Endothelial cell of umbilical vein (primary cell): ENCODE measurements at regions not wholly inside any gene's neighbourhood (a gene's known extent, or its start where the extent isn't known, plus 50 kb on each side); places are given as distances from the start of the nearest gene placed in this dataset.

ENCODE experiments used
- BruUV-seq: library from RNA; stranded (reverse); fragments of 400-500 nt; replicated peaks from 2 replicates; lab custom pipeline; 2021; lab: Mats Ljungman, UMichigan
- CTCF ChIA-PET: fragments of 300-600, 350-600 bp; sonication (Branson Sonifier 250); formaldehyde crosslinking; loops from one replicate; lab custom pipeline; 2021; ENCODE audit warnings: antibody characterized with exemption, inconsistent platforms; lab: Charles Lee
- POLR2A ChIA-PET: fragments of 300-600, 350-600 bp; sonication (Branson Sonifier 250); formaldehyde crosslinking; loops from one replicate; lab custom pipeline; 2021; ENCODE audit warnings: antibody characterized with exemption, inconsistent platforms; lab: Charles Lee
- DNase-seq: peaks from one replicate; pipeline ENCODE4 v3.0.0-alpha.2; 2011; ENCODE audit warnings: low read depth, low spot score
- FAIRE-seq: peaks from 2 replicates; lab custom pipeline; 2011; peaks lifted over from hg19 to GRCh38; lab: Jason Lieb, UNC
- H2AFZ ChIP-seq: 2 replicates; pipeline ENCODE4 v1.6.0; 2012; ENCODE audit warnings: low read depth, low read length, control low read depth, inconsistent platforms
- H3K27ac ChIP-seq: 2 replicates; pipeline ENCODE4 v1.5.1; 2011; ENCODE audit warnings: low read depth, mild to moderate bottlenecking, control low read depth, low read length, moderate library complexity; ENCODE audit not compliant: insufficient read depth
- H3K27me3 ChIP-seq, 2 experiments: 2 replicates each; pipeline versions ENCODE4 v1.6.0 to v1.6.1; 2011; ENCODE audit warnings: low read length in 2 of 2, mixed read lengths in 1 of 2; ENCODE audit not compliant: control insufficient read depth in 2 of 2, insufficient read depth in 2 of 2
- H3K36me3 ChIP-seq, 2 experiments: 2 replicates in 1 of 2; 3 replicates in 1 of 2; pipeline ENCODE4 v1.5.1; 2011; ENCODE audit warnings: low read length in 2 of 2, mild to moderate bottlenecking in 1 of 2, moderate library complexity in 1 of 2; ENCODE audit not compliant: control insufficient read depth in 2 of 2, insufficient read depth in 2 of 2; ENCODE audit errors: extremely low read depth in 1 of 2
- H3K4me1 ChIP-seq: 3 replicates; pipeline ENCODE4 v1.5.1; 2011; ENCODE audit warnings: mild to moderate bottlenecking, low read length; ENCODE audit not compliant: control insufficient read depth, insufficient read depth; ENCODE audit errors: extremely low read depth
- H3K4me2 ChIP-seq: 2 replicates; pipeline ENCODE4 v1.6.1; 2011; ENCODE audit warnings: low read length, control low read depth, mixed read lengths; ENCODE audit not compliant: insufficient read depth
- H3K4me3 ChIP-seq, 3 experiments: fragments of 200-600 bp in 1 of 3; sonication (generic), shearing (Covaris generic) in 1 of 3; replicated peaks in 1 of 3; 2 replicates each; pipeline ENCODE4 v1.5.1; 2011 to 2016; ENCODE audit warnings: control low read depth in 3 of 3, low read length in 3 of 3, mild to moderate bottlenecking in 2 of 3, inconsistent platforms in 1 of 3, low read depth in 1 of 3, moderate library complexity in 1 of 3; ENCODE audit not compliant: insufficient read depth in 1 of 3
- H3K79me2 ChIP-seq: 2 replicates; pipeline ENCODE4 v1.6.0; 2012; ENCODE audit warnings: low read length, inconsistent platforms; ENCODE audit not compliant: control insufficient read depth, insufficient read depth
- H3K9ac ChIP-seq: replicated peaks from 2 replicates; pipeline ENCODE3; 2011; ENCODE audit warnings: low read length, control low read depth; ENCODE audit not compliant: insufficient read depth; ENCODE audit errors: extremely low read depth
- H3K9me1 ChIP-seq: replicated peaks from 3 replicates; pipeline ENCODE4 v1.6.0; 2011; ENCODE audit warnings: mild to moderate bottlenecking, low read length; ENCODE audit not compliant: control insufficient read depth, insufficient read depth; ENCODE audit errors: extremely low read depth
- H3K9me3 ChIP-seq: replicated peaks from 2 replicates; pipeline ENCODE4 v1.5.1; 2012; ENCODE audit warnings: low read length, inconsistent platforms; ENCODE audit not compliant: control insufficient read depth, insufficient read depth
- H4K20me1 ChIP-seq: replicated peaks from 2 replicates; pipeline ENCODE3; 2011; ENCODE audit warnings: mild to moderate bottlenecking, low read length; ENCODE audit not compliant: control insufficient read depth, insufficient read depth; ENCODE audit errors: extremely low read depth
- EZH2 ChIP-seq: IDR thresholded peaks from 2 replicates; pipeline ENCODE4 v1.6.1; 2012; ENCODE audit warnings: borderline replicate concordance, low read depth, mild to moderate bottlenecking, moderate library complexity, low read length, inconsistent platforms; ENCODE audit not compliant: severe bottlenecking
- FOS ChIP-seq: IDR thresholded peaks from 2 replicates; pipeline ENCODE4 v1.6.1; 2011; ENCODE audit warnings: mild to moderate bottlenecking, low read length, moderate library complexity, borderline replicate concordance; ENCODE audit not compliant: insufficient read depth
- GATA2 ChIP-seq: IDR thresholded peaks from 2 replicates; pipeline ENCODE4 v1.7.0; 2011; ENCODE audit warnings: low read depth, mild to moderate bottlenecking, moderate library complexity, mixed read lengths, low read length; ENCODE audit not compliant: insufficient read length, insufficient read depth
- MAX ChIP-seq: IDR thresholded peaks from 2 replicates; pipeline ENCODE4 v1.6.1; 2011; ENCODE audit not compliant: insufficient read depth, insufficient read length
- MYC ChIP-seq: IDR thresholded peaks from one replicate; pipeline ENCODE4 v1.6.1; 2011; ENCODE audit warnings: mild to moderate bottlenecking, low read depth, low read length
- POLR2A ChIP-seq: IDR thresholded peaks from 2 replicates; pipeline ENCODE4 v1.6.1; 2012; ENCODE audit warnings: low read depth, mild to moderate bottlenecking, control low read depth, low read length
- dilution Hi-C: fragments of 300-500 bp; cut with MboI; formaldehyde crosslinking; loops from one replicate; pipeline ENCODE4 v1.15.0; 2019; ENCODE audit warnings: low sequenced_read_pairs; ENCODE audit not compliant: extremely low pct_ligation_motif_present
- intact Hi-C: fragments of 100-400 bp; cut with micrococcal nuclease; formaldehyde crosslinking; loops from one replicate; pipeline ENCODE4 v1.10.0; 2022

- H3K27me3 ChIP-seq, result no peaks in the 10 kb centered on the region
- no peak overlapping the region for H2AFZ ChIP-seq
- peaks cover 2% of the 10 kb centered on the region for H3K9me3 ChIP-seq
- no peaks in the 10 kb centered on the region for H3K4me1 ChIP-seq
- H3K9me1 ChIP-seq, result no peaks in the 10 kb centered on the region
- H3K9ac ChIP-seq, result no peak overlapping the region
- no peak overlapping the region for H3K4me2 ChIP-seq
- H3K27ac ChIP-seq, result no peak overlapping the region
- intact Hi-C loops, result no loop called here
- no peaks in the 10 kb centered on the region for H3K36me3 ChIP-seq
- FAIRE-seq, result no peak
- dilution Hi-C loops, result no loop called here
- H3K4me3 ChIP-seq, result no peak overlapping the region
- POLR2A ChIA-PET, result no interaction called here
- H4K20me1 ChIP-seq, result no peaks in the 10 kb centered on the region
- no peaks in the 10 kb centered on the region for H3K79me2 ChIP-seq
- no TSS peak for BruUV-seq
- no peak for TF ChIP-seq FOS
- TF ChIP-seq MYC, result no peak
- TF ChIP-seq POLR2A, result no peak
- DNase-seq, result no peak
- CTCF ChIA-PET, result no interaction called here
Measured at GRCh38 chr22:48961705-48962104, 866.0 kb downstream of the BRD1 start.

GRCh38 chr22:48960980-48961660, 866.6 kb downstream of the BRD1 start:
- dilution Hi-C loops, result no loop called here
- H3K9me3 ChIP-seq, result peaks cover 2% of the 10 kb centered on the region

More at GRCh38 chr22:48960980-48961660, 866.6 kb downstream of the BRD1 start:
- Histone ChIP-seq H3K27me3 (no peaks in the 10 kb centered on the region), H3K27ac (no peak overlapping the region), H3K79me2 (no peaks in the 10 kb centered on the region), H3K4me2 (no peak overlapping the region), H3K9ac (no peak overlapping the region), H4K20me1 (no peaks in the 10 kb centered on the region), H3K4me3 (no peak overlapping the region), H2AFZ (no peak overlapping the region), H3K4me1 (no peaks in the 10 kb centered on the region), H3K9me1 (no peaks in the 10 kb centered on the region), H3K36me3 (no peaks in the 10 kb centered on the region)
- POLR2A ChIA-PET, result no interaction called here
- intact Hi-C loops, result no loop called here
- TF ChIP-seq GATA2, result no peak
- TF ChIP-seq MYC, result no peak
- TF ChIP-seq MAX, result no peak
- no peak for TF ChIP-seq EZH2
- no peak for TF ChIP-seq POLR2A
- CTCF ChIA-PET, result no interaction called here
- no peak for FAIRE-seq
- BruUV-seq, result no TSS peak
- no peak for DNase-seq
